LNCAP (cell line): ENCODE measurements at regions not wholly inside any gene's neighbourhood (a gene's known extent, or its start where the extent isn't known, plus 50 kb on each side); places are given as distances from the start of the nearest gene placed in this dataset.

ENCODE experiments used
- CTCF ChIP-seq: fragments of 450-650 bp; IDR thresholded peaks from 2 replicates; pipeline ENCODE4 v1.5.1; 2017; ENCODE audit warnings: mild to moderate bottlenecking

- TF ChIP-seq CTCF = no peak
Measured at GRCh38 chr20:4524307-4524706, 161.9 kb upstream of the PRNP start.

GRCh38 chr20:4522310-4522709 lies 163.9 kb upstream of the PRNP start:
- no peak for TF ChIP-seq CTCF

GRCh38 chr20:4521170-4521968 lies 164.9 kb upstream of the PRNP start:
- TF ChIP-seq CTCF = no peak

- peak; percentile 73 for TF ChIP-seq CTCF
Measured at GRCh38 chr20:4519534-4519933, 166.7 kb upstream of the PRNP start.

- TF ChIP-seq CTCF = no peak
Measured at GRCh38 chr20:4516876-4517275, 169.4 kb upstream of the PRNP start.

GRCh38 chr20:4513720-4514119 lies 172.5 kb upstream of the PRNP start:
- TF ChIP-seq CTCF = no peak

GRCh38 chr20:4512891-4513550 lies 173.2 kb upstream of the PRNP start:
- no peak for TF ChIP-seq CTCF
